ENCODE measurements at regions not wholly inside any gene's neighbourhood (a gene's known extent, or its start where the extent isn't known, plus 50 kb on each side); places are given as distances from the start of the nearest gene placed in this dataset.

DNA sequence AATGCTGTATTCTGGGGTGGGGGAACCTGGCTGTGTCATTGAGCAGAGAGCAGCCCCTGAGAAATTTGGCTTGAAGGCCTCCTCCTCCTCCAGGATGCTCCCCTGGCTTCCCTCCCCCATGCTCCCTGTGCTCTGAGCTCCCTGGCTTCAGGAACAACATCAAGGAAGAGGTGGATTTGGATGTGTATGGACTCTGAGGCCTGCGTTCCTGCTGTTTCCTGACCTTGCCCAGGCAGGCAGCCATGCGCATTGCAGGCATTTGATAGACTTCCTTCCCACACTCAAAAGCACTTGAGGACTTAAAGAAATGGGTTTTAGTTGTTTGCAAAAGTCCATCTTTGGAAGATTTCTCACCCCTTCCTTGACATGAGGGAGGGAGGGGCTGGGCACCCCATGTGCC, 1317.1 kb downstream of the BRD1 start:
- no peaks in the 10 kb centered on the region for H3K27me3 ChIP-seq
- no peaks in the 10 kb centered on the region for H3K36me3 ChIP-seq
- DNase-seq (ENCODE audit: low read depth in 1 of 2, low spot score in 1 of 2) = no peak
- H3K9me3 ChIP-seq (ENCODE audit: low read depth) = no peaks in the 10 kb centered on the region
- H3K27ac ChIP-seq = no peak overlapping the region
- TF ChIP-seq, protein P1, sequence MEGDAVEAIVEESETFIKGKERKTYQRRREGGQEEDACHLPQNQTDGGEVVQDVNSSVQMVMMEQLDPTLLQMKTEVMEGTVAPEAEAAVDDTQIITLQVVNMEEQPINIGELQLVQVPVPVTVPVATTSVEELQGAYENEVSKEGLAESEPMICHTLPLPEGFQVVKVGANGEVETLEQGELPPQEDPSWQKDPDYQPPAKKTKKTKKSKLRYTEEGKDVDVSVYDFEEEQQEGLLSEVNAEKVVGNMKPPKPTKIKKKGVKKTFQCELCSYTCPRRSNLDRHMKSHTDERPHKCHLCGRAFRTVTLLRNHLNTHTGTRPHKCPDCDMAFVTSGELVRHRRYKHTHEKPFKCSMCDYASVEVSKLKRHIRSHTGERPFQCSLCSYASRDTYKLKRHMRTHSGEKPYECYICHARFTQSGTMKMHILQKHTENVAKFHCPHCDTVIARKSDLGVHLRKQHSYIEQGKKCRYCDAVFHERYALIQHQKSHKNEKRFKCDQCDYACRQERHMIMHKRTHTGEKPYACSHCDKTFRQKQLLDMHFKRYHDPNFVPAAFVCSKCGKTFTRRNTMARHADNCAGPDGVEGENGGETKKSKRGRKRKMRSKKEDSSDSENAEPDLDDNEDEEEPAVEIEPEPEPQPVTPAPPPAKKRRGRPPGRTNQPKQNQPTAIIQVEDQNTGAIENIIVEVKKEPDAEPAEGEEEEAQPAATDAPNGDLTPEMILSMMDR (IDR thresholded peaks at IDR 0.05; ENCODE audit: low read depth, low read length) = no peak
- no peak overlapping the region for H3K4me3 ChIP-seq
- H3K4me1 ChIP-seq (ENCODE audit: low read depth) = no peaks in the 10 kb centered on the region

DNA sequence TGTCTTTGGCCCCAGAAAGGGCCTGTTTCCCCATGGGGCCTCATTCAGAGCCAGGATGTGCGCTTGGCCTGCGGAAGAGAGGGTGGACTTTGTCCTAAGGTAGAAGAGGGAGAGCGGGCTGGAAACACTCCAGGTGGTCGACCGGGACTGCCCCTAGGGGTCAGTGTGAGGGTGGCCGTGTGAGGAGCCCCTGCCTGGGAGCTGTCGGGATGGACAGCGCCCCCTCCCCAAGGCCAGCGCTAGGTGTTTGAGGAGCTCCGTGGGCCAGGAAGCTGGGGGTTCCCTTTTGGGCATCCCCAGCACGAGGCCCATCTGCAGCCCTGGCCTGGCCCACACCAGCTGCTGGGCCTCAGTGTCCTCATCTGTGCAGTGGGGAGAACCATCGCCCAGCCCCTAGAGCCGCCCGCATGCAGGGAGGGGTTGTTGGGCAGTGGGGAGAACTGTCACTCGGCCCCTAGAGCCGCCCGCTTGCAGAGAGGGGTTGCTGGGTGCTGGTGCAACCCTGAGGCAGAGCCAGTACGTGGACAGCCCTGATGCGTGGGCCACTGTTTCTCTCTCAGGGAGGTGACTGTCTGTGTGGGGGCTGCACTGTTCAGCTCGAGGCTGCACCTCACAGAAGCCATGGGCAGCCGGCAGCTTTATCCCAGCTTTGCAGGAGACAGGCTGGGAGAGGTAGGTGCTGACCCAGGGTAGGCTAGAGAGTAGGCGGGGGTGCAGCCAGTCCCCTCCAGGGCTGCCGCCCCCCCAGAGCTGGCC, 1319.9 kb downstream of the BRD1 start:
- TF ChIP-seq, protein P1 (IDR thresholded peaks at IDR 0.05; ENCODE audit: low read depth, low read length) = no peak
- H3K4me1 ChIP-seq (ENCODE audit: low read depth) = no peaks in the 10 kb centered on the region
- H3K4me3 ChIP-seq = no peak overlapping the region
- H3K27ac ChIP-seq = no peak overlapping the region
- H3K27me3 ChIP-seq = no peaks in the 10 kb centered on the region
- DNase-seq (ENCODE audit: low read depth in 1 of 2, low spot score in 1 of 2) = no peak
- no peaks in the 10 kb centered on the region for H3K36me3 ChIP-seq
- H3K9me3 ChIP-seq (ENCODE audit: low read depth) = no peaks in the 10 kb centered on the region

DNA sequence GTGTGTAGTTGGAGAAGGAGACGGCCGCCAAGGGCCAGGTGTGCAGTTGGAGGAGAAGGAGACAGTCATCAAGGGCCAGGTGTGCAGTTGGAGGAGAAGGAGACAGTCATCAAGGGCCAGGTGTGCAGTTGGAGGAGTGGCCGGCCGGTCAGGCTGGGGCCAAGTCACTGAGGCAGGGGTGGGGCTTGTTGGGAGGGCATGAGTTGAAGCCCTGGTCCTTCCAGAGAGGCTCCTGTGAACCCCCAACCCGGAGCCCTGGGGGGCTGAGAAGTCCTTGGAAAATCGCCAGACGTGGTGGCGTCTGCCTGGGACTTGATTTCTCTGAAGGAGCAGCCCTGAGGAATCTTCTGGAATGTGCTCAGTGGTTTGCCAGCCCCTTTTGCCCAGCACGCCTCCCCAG, 1320.5 kb downstream of the BRD1 start:
- Histone ChIP-seq H3K4me1 (ENCODE audit: low read depth) (no peaks in the 10 kb centered on the region), H3K36me3 (no peaks in the 10 kb centered on the region), H3K27ac (no peak overlapping the region), H3K27me3 (no peaks in the 10 kb centered on the region), H3K4me3 (no peak overlapping the region), H3K9me3 (ENCODE audit: low read depth) (no peaks in the 10 kb centered on the region)
- no peak for DNase-seq (ENCODE audit: low read depth in 1 of 2, low spot score in 1 of 2)
- TF ChIP-seq, protein P1 (IDR thresholded peaks at IDR 0.05; ENCODE audit: low read depth, low read length) = no peak

DNA sequence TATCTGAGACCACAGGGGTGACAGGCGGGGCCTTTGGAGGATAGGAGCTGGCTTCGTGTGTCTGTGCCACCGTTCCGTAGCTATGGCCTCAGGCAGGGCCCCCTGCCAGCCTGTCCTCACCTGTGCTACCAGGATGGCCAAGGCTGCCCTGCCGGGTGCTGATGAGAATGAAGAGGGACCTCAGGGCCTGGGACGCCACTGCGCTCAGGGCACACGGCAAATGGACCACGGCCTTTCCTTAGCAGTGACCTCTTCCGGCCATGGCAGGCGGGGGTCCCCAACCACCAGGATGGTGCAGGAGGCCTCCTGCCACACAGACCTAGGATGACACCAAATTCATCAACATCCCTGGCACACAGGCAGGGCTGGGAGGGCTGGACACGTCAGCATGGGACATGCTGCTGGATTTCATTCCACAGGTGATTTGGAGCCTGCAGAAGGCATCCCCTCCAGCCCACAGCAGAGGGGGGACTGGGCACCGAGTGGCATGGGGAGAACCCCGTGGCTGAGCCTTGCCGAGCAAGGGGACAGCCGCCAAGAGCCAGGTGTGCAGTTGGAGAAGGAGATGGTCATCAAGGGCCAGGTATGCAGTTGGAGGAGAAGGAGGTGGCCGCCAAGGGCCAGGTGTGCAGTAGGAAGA, 1321.0 kb downstream of the BRD1 start:
- Histone ChIP-seq H3K36me3 (no peaks in the 10 kb centered on the region), H3K4me3 (no peak overlapping the region), H3K4me1 (ENCODE audit: low read depth) (no peaks in the 10 kb centered on the region), H3K27ac (no peak overlapping the region), H3K9me3 (ENCODE audit: low read depth) (no peaks in the 10 kb centered on the region), H3K27me3 (no peaks in the 10 kb centered on the region)
- no peak for DNase-seq (ENCODE audit: low read depth in 1 of 2, low spot score in 1 of 2)
- TF ChIP-seq, protein P1 (IDR thresholded peaks at IDR 0.05; ENCODE audit: low read depth, low read length) = no peak

DNA sequence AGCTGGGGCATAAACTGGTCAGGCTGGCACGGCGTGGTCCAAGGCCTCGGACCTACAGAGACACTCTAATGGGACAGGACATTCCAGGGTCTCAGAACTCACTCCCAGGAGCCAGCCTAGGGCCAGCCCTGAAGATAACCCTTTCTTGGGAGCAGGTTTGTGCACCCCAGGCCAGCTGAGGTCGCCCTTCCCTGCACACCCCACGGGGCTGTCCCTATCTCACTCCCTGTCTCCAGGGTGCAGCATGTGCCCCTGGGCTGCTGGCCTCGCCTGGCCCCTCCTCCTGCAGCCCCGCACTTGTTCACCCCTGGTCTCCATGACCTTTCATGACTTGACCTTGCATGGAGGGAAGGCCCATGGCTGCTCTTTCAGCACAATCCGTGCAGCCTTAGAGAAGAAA, 1321.8 kb downstream of the BRD1 start:
- TF ChIP-seq, protein P1 (IDR thresholded peaks at IDR 0.05; ENCODE audit: low read depth, low read length) = no peak

More for the DNA sequence above, 1321.8 kb downstream of the BRD1 start:
- no peak overlapping the region for H3K4me3 ChIP-seq
- no peaks in the 10 kb centered on the region for H3K27me3 ChIP-seq
- no peak for DNase-seq (ENCODE audit: low read depth in 1 of 2, low spot score in 1 of 2)
- H3K4me1 ChIP-seq (ENCODE audit: low read depth) = no peaks in the 10 kb centered on the region
- H3K9me3 ChIP-seq (ENCODE audit: low read depth) = no peaks in the 10 kb centered on the region
- H3K27ac ChIP-seq = no peak overlapping the region
- no peaks in the 10 kb centered on the region for H3K36me3 ChIP-seq
